Embryonic facial prominence (tissue), 1 donor: ENCODE measurements at regions not wholly inside any gene's neighbourhood (a gene's known extent, or its start where the extent isn't known, plus 50 kb on each side); places are given as distances from the start of the nearest gene placed in this dataset.

Source experiments
- DNase-seq: peaks from one replicate; pipeline ENCODE4 v3.0.0-alpha.2; 2016; ENCODE audit errors: extremely low spot score

- no peak for DNase-seq
Measured at GRCh38 chr5:143730112-143730801, 81.7 kb upstream of the HMHB1 start.

GRCh38 chr5:143729334-143729946 lies 82.5 kb upstream of the HMHB1 start:
- DNase-seq: no peak

- DNase-seq: no peak
Measured at GRCh38 chr5:143723159-143723558, 88.8 kb upstream of the HMHB1 start.

DNA sequence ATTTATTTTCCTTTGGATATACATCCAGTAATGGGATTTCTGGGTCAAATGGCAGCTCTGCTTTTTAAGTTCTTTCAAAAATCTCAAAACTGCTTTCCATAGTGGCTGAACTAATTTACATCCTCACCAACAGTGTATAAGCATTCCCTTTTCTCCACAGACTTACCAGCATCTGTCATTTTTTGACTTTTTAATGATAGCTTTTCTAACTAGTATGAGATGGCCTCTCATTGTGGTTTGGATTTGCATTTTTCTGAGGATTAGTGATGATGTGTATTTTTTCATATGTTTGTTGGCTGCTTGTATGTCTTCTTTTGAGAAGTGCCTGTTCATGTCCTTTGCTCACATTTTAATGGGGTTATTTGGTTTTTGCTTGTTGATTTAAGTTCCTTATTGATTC lies 90.0 kb upstream of the HMHB1 start:
- no peak for DNase-seq

GRCh38 chr5:143720689-143721088 lies 91.3 kb upstream of the HMHB1 start:
- no peak for DNase-seq

GRCh38 chr5:143717400-143717799 lies 94.6 kb upstream of the HMHB1 start:
- DNase-seq: peak; percentile 17

DNA sequence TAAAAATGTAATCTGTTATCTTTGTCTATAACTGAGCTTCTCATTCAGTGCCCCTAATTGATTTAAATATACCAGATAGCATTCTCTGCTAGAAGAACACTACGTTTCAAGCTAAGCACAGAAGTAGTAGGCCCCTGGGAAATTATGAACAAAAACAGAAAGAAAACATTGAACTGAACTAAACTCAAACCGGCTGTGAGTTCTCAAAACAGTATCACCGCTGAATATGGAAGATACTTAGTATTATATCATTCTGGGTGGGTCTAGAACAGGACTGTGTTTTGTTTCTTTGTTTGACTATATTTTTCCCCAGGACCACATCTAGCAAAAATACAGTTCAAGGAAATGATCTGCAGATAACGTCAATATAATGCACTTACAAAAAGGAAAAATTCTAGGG lies 95.1 kb upstream of the HMHB1 start:
- peak; percentile 38 for DNase-seq

GRCh38 chr5:143715616-143716015 lies 96.3 kb upstream of the HMHB1 start:
- DNase-seq: no peak

- DNase-seq: no peak
Measured at GRCh38 chr5:143714629-143715028, 97.3 kb upstream of the HMHB1 start.

DNA sequence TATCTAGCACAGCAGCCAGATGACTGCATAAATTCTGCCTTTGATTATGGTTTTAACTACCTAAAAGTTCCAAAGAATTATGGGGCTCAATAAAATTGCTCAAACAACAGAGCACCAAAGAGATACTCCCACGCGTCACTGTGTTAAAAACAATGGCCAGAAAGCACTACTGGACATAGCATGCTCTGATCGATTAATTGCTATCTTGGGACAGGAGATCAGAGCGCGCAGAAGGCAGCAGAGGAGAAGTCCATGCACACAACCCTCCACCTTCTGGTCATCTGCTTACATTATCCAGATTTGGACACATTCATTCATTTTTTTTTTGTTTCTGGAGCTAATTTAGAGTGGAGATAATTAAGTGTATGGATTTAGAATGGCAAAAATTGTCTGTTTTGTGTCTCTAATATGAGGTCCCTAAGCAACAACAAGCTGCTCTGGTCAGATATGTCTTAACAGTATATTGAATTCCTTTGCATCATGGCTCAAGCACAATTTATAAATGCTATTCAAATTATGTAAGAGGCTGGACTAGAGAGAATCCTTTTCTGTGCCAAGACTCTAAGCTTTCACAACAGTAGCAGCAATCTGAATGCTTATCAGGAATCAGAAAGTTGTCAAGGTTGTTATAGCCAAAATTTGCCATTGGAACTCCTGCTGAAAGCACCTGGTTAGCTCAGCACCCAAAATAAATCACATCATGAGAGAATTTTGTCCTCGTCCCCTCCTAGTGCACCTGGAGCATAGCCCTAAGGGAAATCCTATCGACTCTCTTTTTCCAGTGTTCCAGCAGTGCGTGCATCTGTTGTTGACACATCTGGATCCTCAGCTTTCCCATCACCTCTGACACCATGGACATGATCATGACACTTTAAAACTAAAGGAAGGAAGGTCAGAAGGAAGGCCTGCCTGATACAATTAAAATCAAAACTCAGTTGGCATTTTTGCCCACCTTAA lies 98.6 kb upstream of the HMHB1 start:
- DNase-seq: no peak

DNA sequence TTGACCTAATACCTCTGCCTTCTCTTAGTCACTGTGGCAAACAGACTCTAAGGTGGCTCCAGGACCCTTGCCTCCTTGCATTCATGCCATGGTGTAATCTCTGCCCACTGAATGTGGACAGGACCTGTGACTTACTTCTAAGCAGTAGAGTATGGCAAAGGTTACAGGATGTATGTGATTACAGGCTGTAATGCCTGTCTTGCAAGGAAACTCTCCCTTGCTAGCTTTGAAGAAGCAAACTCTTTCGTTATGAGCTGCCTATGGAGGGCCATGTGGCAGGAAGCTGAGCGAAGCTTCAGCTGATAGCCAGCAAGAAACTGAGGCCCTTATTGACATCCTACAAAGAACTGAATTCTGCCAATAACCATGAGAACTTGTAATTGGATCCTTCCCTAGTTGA lies 103.3 kb upstream of the HMHB1 start:
- no peak for DNase-seq

GRCh38 chr5:143707806-143708205 lies 104.2 kb upstream of the HMHB1 start:
- DNase-seq: no peak

GRCh38 chr5:143705381-143705780 lies 106.6 kb upstream of the HMHB1 start:
- DNase-seq: no peak

- DNase-seq: no peak
Measured at GRCh38 chr5:143703659-143704058, 108.3 kb upstream of the HMHB1 start.

DNA sequence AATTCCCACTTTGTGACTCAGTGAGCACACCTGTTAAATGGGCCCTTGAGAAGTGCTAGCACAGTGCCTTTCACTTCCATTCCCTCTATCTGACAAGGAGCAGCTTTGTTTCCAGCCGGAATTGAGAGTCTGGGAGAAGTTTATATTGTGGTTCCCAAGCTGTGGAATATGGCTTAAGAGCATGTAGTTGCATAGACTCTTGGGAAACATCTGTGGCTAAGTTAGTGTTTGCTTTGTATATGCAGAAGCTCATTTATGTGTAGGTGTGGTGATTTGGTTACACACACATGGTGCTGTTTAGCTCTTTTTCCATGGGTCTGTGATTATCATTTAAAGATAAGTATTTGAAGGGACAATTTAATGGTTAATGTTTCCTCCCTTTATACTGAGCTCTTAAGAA lies 110.5 kb upstream of the HMHB1 start:
- no peak for DNase-seq

DNA sequence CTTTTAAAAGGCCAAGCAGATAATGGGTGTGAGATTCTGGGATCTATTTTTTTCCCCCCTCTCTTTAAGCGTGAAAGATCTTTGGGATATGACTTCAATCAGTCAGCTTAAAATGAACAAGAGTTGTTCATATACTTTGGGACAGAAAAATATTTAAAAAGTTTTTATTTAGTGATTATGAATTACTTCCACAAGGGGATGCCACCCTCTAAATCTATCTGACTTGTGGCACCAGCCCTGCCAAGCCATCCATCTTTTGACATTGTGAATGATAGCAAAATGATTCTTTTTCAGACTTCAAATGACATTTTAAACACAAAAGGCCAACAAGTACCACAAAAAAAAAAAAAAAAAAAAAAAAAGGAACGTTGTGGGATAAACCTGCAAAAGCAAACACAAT lies 111.0 kb upstream of the HMHB1 start:
- DNase-seq: no peak

DNA sequence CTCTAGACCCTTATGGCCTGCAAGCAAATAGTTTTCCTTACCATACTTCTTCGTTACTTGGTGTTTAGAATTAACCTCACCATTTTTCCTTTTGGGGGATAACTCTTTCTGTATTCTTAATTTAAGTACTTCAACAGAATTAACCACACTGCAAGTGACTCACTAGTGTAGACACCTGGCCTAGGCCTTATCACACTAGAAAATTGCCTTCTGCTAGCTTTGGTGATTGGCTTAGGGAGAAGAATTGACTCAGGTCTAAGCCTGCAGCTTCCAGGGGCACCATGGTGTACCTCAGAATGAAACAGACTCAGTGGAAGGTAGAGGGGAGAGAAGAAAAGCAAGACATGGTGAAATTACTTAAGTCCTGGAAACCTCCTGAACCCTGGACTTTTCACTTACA lies 112.8 kb upstream of the HMHB1 start:
- no peak for DNase-seq

DNA sequence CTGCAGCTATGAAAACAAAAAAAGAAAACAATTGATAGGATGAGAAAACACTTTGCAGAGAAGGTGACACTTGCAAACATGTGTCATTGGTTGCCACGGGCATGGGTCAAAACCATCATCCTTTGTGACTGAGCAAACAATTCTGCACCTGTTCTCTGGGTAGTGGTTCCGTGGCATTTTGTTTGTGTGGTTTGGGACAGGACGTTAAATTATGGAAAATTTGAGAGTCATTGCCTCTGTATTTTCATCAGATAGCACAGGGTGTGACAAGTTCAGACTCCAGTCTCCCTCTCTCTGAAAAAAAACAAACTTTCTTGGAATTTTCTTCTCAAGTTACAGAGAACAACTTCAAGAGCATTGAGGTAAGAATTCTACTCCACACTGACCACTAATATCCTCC lies 113.4 kb upstream of the HMHB1 start:
- DNase-seq: no peak

GRCh38 chr5:143696921-143697320 lies 115.0 kb upstream of the HMHB1 start:
- DNase-seq: no peak

DNA sequence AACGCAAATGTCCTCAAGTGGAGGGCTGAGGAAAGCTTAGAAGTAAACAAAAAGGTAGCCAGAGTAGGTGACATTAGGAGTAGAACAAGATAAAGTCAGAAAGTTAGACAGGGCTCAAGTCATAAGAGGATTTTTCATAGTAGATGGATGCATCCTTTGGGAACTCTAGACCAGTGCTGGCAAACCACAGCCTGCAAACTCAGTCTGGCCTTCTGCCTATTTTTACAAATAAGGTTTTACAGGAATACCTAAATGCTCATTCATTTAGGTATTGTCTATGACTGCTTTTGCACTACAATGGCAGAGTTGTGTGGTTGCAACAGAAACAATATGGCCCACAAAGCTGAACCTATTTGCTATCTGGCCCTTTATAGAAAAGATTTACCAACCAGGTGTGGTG lies 116.0 kb upstream of the HMHB1 start:
- DNase-seq: no peak

GRCh38 chr5:143695244-143695864 lies 116.6 kb upstream of the HMHB1 start:
- no peak for DNase-seq

DNA sequence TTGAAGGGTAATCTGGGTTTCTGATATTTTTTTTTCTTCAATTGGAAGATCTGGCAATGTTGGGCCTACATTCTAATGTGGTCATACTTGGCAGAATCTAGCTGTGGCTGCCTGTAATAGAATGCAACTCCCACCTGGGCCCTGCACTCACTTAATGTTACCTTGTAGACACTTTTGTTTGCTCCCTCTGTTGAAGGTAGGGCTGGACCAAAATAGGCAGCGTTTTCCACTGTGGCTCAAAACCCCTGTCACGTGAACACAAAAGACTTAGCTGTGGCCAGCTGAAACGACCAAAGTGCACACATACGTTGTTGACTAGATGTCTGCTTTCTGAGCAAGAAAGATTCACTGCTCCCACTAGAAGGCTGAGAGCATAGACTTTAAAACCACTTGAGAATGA lies 117.6 kb upstream of the HMHB1 start:
- DNase-seq: no peak
